IPS DF 19.7 (cell line): ENCODE measurements at regions not wholly inside any gene's neighbourhood (a gene's known extent, or its start where the extent isn't known, plus 50 kb on each side); places are given as distances from the start of the nearest gene placed in this dataset.

Experiments used
- DNase-seq: peaks from one replicate; pipeline ENCODE4 v3.0.0-alpha.2; 2013; ENCODE audit warnings: low read depth, low spot score

- DNase-seq = no peak
Measured at GRCh38 chr13:22001336-22001735, 330.5 kb downstream of the FGF9 start.

- DNase-seq = no peak
Measured at GRCh38 chr13:22002893-22003292, 332.0 kb downstream of the FGF9 start.

- DNase-seq = no peak
Measured at GRCh38 chr13:22009500-22009899, 338.6 kb downstream of the FGF9 start.

- DNase-seq = no peak
Measured at GRCh38 chr13:22009937-22010336, 339.1 kb downstream of the FGF9 start.

- DNase-seq = no peak
Measured at GRCh38 chr13:22012686-22013085, 341.8 kb downstream of the FGF9 start.

- no peak for DNase-seq
Measured at GRCh38 chr13:22014469-22014868, 343.6 kb downstream of the FGF9 start.

- no peak for DNase-seq
Measured at GRCh38 chr13:22017226-22017625, 346.4 kb downstream of the FGF9 start.

- DNase-seq = no peak
Measured at GRCh38 chr13:22018076-22018835, 347.4 kb downstream of the FGF9 start.

- DNase-seq = no peak
Measured at GRCh38 chr13:22018836-22019210, 347.9 kb downstream of the FGF9 start.

- no peak for DNase-seq
Measured at GRCh38 chr13:22024381-22024994, 353.6 kb downstream of the FGF9 start.

GRCh38 chr13:22027566-22027965, 356.7 kb downstream of the FGF9 start:
- DNase-seq = no peak

- no peak for DNase-seq
Measured at GRCh38 chr13:22028831-22029230, 358.0 kb downstream of the FGF9 start.

- no peak for DNase-seq
Measured at GRCh38 chr13:22030321-22030720, 359.4 kb downstream of the FGF9 start.

- no peak for DNase-seq
Measured at GRCh38 chr13:22031702-22032286, 360.9 kb downstream of the FGF9 start.

GRCh38 chr13:22032905-22033304, 362.0 kb downstream of the FGF9 start:
- no peak for DNase-seq

- no peak for DNase-seq
Measured at GRCh38 chr13:22039961-22040360, 369.1 kb downstream of the FGF9 start.

- DNase-seq = peak; percentile 72
Measured at GRCh38 chr13:22040810-22041364, 370.0 kb downstream of the FGF9 start.

GRCh38 chr13:22041741-22042140, 370.9 kb downstream of the FGF9 start:
- no peak for DNase-seq

GRCh38 chr13:22047082-22047784, 376.4 kb downstream of the FGF9 start:
- no peak for DNase-seq

GRCh38 chr13:22047785-22048104, 376.9 kb downstream of the FGF9 start:
- DNase-seq = no peak

- DNase-seq = no peak
Measured at GRCh38 chr13:22049384-22049783, 378.5 kb downstream of the FGF9 start.

GRCh38 chr13:22050951-22051563, 380.2 kb downstream of the FGF9 start:
- no peak for DNase-seq
